Right atrium auricular region (tissue), 2 donors: ENCODE measurements at regions not wholly inside any gene's neighbourhood (a gene's known extent, or its start where the extent isn't known, plus 50 kb on each side); places are given as distances from the start of the nearest gene placed in this dataset.

Source experiments
- DNase-seq: peaks from one replicate; pipeline ENCODE4 v3.0.0-alpha.2; 2019; ENCODE audit warnings: low spot score
- H3K27ac ChIP-seq, 2 donors: fragments of 200-600 bp; sonication (generic); 1 replicate in 1 of 2; 2 replicates in 1 of 2; pipeline ENCODE4 v1.5.1; 2016 to 2019
- H3K27me3 ChIP-seq, 2 donors: fragments of 200-600 bp; sonication (generic); one replicate each; pipeline versions ENCODE4 v1.5.1 to v1.6.0; 2017 to 2019
- H3K36me3 ChIP-seq: fragments of 200-600 bp; sonication (generic); one replicate; pipeline ENCODE4 v1.5.1; 2016
- H3K4me1 ChIP-seq, 2 donors: fragments of 200-600 bp; sonication (generic); one replicate each; pipeline versions ENCODE4 v1.5.1 to v1.6.0; 2017 to 2019
- H3K4me3 ChIP-seq, 2 donors: fragments of 200-600 bp; sonication (generic); 1 replicate in 1 of 2; 2 replicates in 1 of 2; pipeline ENCODE4 v1.5.1; 2017 to 2019; ENCODE audit warnings: mild to moderate bottlenecking in 1 of 2, moderate library complexity in 1 of 2
- H3K9me3 ChIP-seq, 2 donors: fragments of 200-600 bp; sonication (generic); one replicate each; pipeline ENCODE4 v1.5.1; 2019
- TF ChIP-seq, protein P1 (sequence below), 2 donors: fragments of 200-600 bp; sonication (generic); IDR thresholded peaks; one replicate each; pipeline ENCODE4 v1.5.1; 2019; ENCODE audit warnings: antibody characterized with exemption in 2 of 2

DNA sequence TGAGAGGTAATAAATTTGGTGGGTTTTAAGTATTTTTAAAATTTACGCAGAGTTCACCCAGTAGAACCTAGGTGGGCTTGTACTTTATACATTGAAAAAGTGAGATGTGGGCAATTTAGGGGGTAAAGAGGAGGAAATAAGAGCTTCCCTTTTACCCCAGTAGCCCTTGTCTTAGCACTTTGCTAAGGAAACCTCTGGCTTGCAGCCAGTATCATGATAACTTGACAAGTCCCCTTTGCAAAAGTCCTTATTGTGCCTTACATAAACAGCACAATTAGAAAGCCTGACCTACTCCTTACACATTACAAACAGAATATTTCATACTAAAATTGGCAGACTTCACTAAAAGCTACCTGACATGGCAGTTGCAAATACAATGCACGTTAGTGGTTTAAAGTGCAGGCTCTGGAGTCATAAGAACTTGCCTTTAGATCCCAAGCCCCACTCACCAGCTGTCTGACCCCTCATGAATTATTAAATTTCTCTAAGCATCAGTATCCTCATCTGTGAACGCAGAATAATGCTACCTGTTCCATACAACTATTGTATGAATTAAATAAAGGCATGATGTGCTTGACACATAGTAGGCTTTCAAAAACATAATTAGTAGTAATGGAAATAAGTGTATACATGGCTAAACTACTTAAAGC lies 53.2 kb upstream of the NELL2 start:
- no peaks in the 10 kb centered on the region for H3K36me3 ChIP-seq
- no peak for DNase-seq
- no peaks in the 10 kb centered on the region for H3K27me3 ChIP-seq
- no peaks in the 10 kb centered on the region for H3K4me1 ChIP-seq
- no peak overlapping the region for H3K4me3 ChIP-seq
- TF ChIP-seq, protein P1, sequence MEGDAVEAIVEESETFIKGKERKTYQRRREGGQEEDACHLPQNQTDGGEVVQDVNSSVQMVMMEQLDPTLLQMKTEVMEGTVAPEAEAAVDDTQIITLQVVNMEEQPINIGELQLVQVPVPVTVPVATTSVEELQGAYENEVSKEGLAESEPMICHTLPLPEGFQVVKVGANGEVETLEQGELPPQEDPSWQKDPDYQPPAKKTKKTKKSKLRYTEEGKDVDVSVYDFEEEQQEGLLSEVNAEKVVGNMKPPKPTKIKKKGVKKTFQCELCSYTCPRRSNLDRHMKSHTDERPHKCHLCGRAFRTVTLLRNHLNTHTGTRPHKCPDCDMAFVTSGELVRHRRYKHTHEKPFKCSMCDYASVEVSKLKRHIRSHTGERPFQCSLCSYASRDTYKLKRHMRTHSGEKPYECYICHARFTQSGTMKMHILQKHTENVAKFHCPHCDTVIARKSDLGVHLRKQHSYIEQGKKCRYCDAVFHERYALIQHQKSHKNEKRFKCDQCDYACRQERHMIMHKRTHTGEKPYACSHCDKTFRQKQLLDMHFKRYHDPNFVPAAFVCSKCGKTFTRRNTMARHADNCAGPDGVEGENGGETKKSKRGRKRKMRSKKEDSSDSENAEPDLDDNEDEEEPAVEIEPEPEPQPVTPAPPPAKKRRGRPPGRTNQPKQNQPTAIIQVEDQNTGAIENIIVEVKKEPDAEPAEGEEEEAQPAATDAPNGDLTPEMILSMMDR (IDR thresholded peaks at IDR 0.05): no peak
- H3K9me3 ChIP-seq: no peaks in the 10 kb centered on the region
- no peak overlapping the region for H3K27ac ChIP-seq
